Body of pancreas (tissue), 4 donors: ENCODE measurements at regions not wholly inside any gene's neighbourhood (a gene's known extent, or its start where the extent isn't known, plus 50 kb on each side); places are given as distances from the start of the nearest gene placed in this dataset.

ENCODE experiments used
- CTCF ChIP-seq, 7 experiments: fragments of 450-650 bp in 4 of 7; fragments of 200-600 bp in 3 of 7; sonication (generic) in 3 of 7; IDR thresholded peaks; one replicate each; pipeline ENCODE4 v1.5.1; 2016 to 2019; ENCODE audit warnings: antibody characterized with exemption in 7 of 7
- POLR2A ChIP-seq, 3 donors: fragments of 450-650 bp; IDR thresholded peaks; one replicate each; pipeline ENCODE4 v1.6.1; 2016; ENCODE audit warnings: antibody characterized with exemption in 3 of 3, mild to moderate bottlenecking in 2 of 3

GRCh38 chr5:9789777-9790176, 159.6 kb upstream of the TAS2R1 start:
- TF ChIP-seq CTCF (IDR thresholded peaks at IDR 0.05) = no peak
- no peak for TF ChIP-seq POLR2A (IDR thresholded peaks at IDR 0.05)
